ENCODE measurements at regions not wholly inside any gene's neighbourhood (a gene's known extent, or its start where the extent isn't known, plus 50 kb on each side); places are given as distances from the start of the nearest gene placed in this dataset.

DNA sequence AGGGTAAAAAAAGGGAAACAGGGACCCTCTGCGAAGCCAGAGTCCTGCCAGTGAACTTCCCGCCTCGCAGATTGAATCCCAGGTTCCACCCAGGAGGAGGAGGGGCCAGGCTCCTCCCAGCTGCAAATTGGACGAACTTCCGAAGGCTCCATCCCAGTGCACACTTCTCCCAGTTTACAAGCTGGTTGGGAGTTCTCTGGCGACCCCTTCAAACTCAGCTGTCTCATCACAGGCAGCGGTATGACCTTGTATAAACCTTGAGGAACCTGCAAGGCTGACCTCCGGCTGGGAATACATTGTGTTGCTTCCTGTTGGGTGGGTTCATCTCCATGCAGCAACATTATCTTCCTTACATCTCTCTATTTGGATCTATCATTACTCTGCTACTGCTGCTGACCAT, 962.7 kb downstream of the GRIK2 start:
- TF ChIP-seq POLR2A (IDR thresholded peaks at IDR 0.05; ENCODE audit: low read depth, low read length) = no peak
- no peak for TF ChIP-seq TAF1 (IDR thresholded peaks at IDR 0.05; ENCODE audit: borderline replicate concordance, low read depth, low read length)
- TF ChIP-seq POLR2AphosphoS5 (IDR thresholded peaks at IDR 0.05; ENCODE audit: low read depth, low read length) = no peak

Data from GM12892 (cell line).